SK-N-SH (cell line): ENCODE measurements at regions not wholly inside any gene's neighbourhood (a gene's known extent, or its start where the extent isn't known, plus 50 kb on each side); places are given as distances from the start of the nearest gene placed in this dataset.

ENCODE experiments used
- CTCF ChIA-PET: fragments of 300-600, 350-600 bp; formaldehyde crosslinking; extraction: SDS; loops from one replicate; lab custom pipeline; 2021; lab: Yijun Ruan, JAX
- POLR2A ChIA-PET: fragments of 350-600 bp; sonication (Branson Sonifier 250); formaldehyde crosslinking; extraction: SDS; loops from one replicate; lab custom pipeline; 2020; ENCODE audit warnings: antibody characterized with exemption, inconsistent platforms; lab: Yijun Ruan, JAX
- DNase-seq: peaks from one replicate; pipeline ENCODE4 v3.0.0; 2012
- H2AFZ ChIP-seq: fragments of 200-600 bp; sonication (generic); 2 replicates; pipeline ENCODE4 v1.8.1; 2016; ENCODE audit warnings: antibody characterized with exemption, mild to moderate bottlenecking, low read depth
- H3F3A ChIP-seq: fragments of 200-600 bp; sonication (generic); replicated peaks from 2 replicates; pipeline ENCODE3; 2016; ENCODE audit warnings: antibody characterized with exemption, mild to moderate bottlenecking; ENCODE audit not compliant: insufficient read depth
- H3K27ac ChIP-seq, 2 experiments: fragments of 200-500 bp in 1 of 2; fragments of 200-600 bp in 1 of 2; sonication (Bioruptor generic) in 1 of 2; sonication (generic), shearing (Covaris generic) in 1 of 2; 2 replicates each; pipeline versions ENCODE4 v1.5.1 to v1.6.1; 2014 to 2016; ENCODE audit warnings: low read depth in 2 of 2, inconsistent platforms in 1 of 2, low read length in 1 of 2, mild to moderate bottlenecking in 1 of 2, mixed read lengths in 1 of 2
- H3K27me3 ChIP-seq: fragments of 200-600 bp; sonication (generic), shearing (Covaris generic); 2 replicates; pipeline ENCODE4 v1.6.1; 2016; ENCODE audit warnings: mixed run types; ENCODE audit not compliant: insufficient read depth
- H3K36me3 ChIP-seq, 2 experiments: fragments of 200-500 bp in 1 of 2; fragments of 200-600 bp in 1 of 2; sonication (Bioruptor generic) in 1 of 2; sonication (generic) in 1 of 2; replicated peaks in 1 of 2; 2 replicates each; pipeline versions ENCODE3 to v1.5.1; 2014 to 2016; ENCODE audit warnings: low read length in 1 of 2, mild to moderate bottlenecking in 1 of 2; ENCODE audit not compliant: insufficient read depth in 2 of 2, control insufficient read depth in 1 of 2
- H3K4me1 ChIP-seq, 2 experiments: fragments of 200-500 bp in 1 of 2; fragments of 200-600 bp in 1 of 2; sonication (Bioruptor generic) in 1 of 2; sonication (generic), shearing (Covaris generic) in 1 of 2; 2 replicates each; pipeline versions ENCODE4 v1.5.1 to v1.6.1; 2014 to 2016; ENCODE audit warnings: low read depth in 1 of 2, low read length in 1 of 2, mixed run types in 1 of 2; ENCODE audit not compliant: insufficient read depth in 2 of 2, control insufficient read depth in 1 of 2
- H3K4me2 ChIP-seq: fragments of 200-600 bp; sonication (generic), shearing (Covaris generic); 2 replicates; pipeline ENCODE4 v1.6.1; 2017; ENCODE audit warnings: mixed run types
- H3K4me3 ChIP-seq, 2 experiments: fragments of 200-500 bp in 1 of 2; fragments of 200-600 bp in 1 of 2; sonication (Bioruptor generic) in 1 of 2; sonication (generic), shearing (Covaris generic) in 1 of 2; 2 replicates each; pipeline versions ENCODE4 v1.5.1 to v1.8.1; 2014 to 2016; ENCODE audit warnings: low read depth in 2 of 2, inconsistent platforms in 1 of 2, low read length in 1 of 2, mild to moderate bottlenecking in 1 of 2, mixed read lengths in 1 of 2, moderate library complexity in 1 of 2
- H3K79me2 ChIP-seq: fragments of 200-600 bp; sonication (generic); 2 replicates; pipeline ENCODE4 v1.8.1; 2017; ENCODE audit warnings: mild to moderate bottlenecking; ENCODE audit not compliant: insufficient read depth
- H3K9ac ChIP-seq: fragments of 200-600 bp; sonication (generic); 2 replicates; pipeline ENCODE4 v1.6.1; 2017; ENCODE audit warnings: mixed run types
- H3K9me2 ChIP-seq: fragments of 200-600 bp; sonication (generic); 2 replicates; pipeline ENCODE4 v1.6.1; 2017; ENCODE audit warnings: mixed run types
- H3K9me3 ChIP-seq: fragments of 200-600 bp; sonication (generic); 2 replicates; pipeline ENCODE4 v1.6.1; 2017; ENCODE audit warnings: mixed run types, mild to moderate bottlenecking, moderate library complexity
- H4K20me1 ChIP-seq: fragments of 200-600 bp; sonication (generic); 2 replicates; pipeline ENCODE4 v1.6.1; 2017; ENCODE audit warnings: mild to moderate bottlenecking, mixed run types; ENCODE audit not compliant: insufficient read depth
- EP300 ChIP-seq, 2 experiments: IDR thresholded peaks; 2 replicates each; pipeline versions ENCODE4 v1.4.0 to v1.6.1; 2012; ENCODE audit warnings: borderline replicate concordance in 1 of 2, low read depth in 1 of 2, low read length in 1 of 2
- FOXJ3 ChIP-seq: sonication (generic); formaldehyde crosslinking; IDR thresholded peaks from 2 replicates; pipeline ENCODE4 v1.5.1; 2020; ENCODE audit warnings: mild to moderate bottlenecking, missing genetic modification reagents
- FOXM1 ChIP-seq: IDR thresholded peaks from 2 replicates; pipeline ENCODE4 v1.4.0; 2012; ENCODE audit warnings: low read depth, mild to moderate bottlenecking
- GABPA ChIP-seq: IDR thresholded peaks from 2 replicates; pipeline ENCODE4 v1.4.0; 2012; ENCODE audit warnings: low read depth, mild to moderate bottlenecking
- GATA2 ChIP-seq: sonication (generic); formaldehyde crosslinking; IDR thresholded peaks from 2 replicates; pipeline ENCODE4 v1.5.0; 2020; ENCODE audit warnings: mild to moderate bottlenecking, missing genetic modification reagents
- RAD21 ChIP-seq: IDR thresholded peaks from 2 replicates; pipeline ENCODE4 v1.6.1; 2012; ENCODE audit warnings: mild to moderate bottlenecking, low read length
- RXRA ChIP-seq: IDR thresholded peaks from 2 replicates; pipeline ENCODE4 v1.4.0; 2012; ENCODE audit warnings: low read depth, mild to moderate bottlenecking, borderline replicate concordance
- TAF1 ChIP-seq: IDR thresholded peaks from 2 replicates; pipeline ENCODE4 v1.6.1; 2012; ENCODE audit warnings: low read depth, mild to moderate bottlenecking, low read length, moderate library complexity, borderline replicate concordance
- TCF12 ChIP-seq: IDR thresholded peaks from 2 replicates; pipeline ENCODE4 v1.4.0; 2012
- TEAD4 ChIP-seq: IDR thresholded peaks from 2 replicates; pipeline ENCODE4 v1.4.0; 2012; ENCODE audit warnings: mild to moderate bottlenecking, borderline replicate concordance; ENCODE audit not compliant: insufficient read depth
- USF1 ChIP-seq: IDR thresholded peaks from 2 replicates; pipeline ENCODE4 v1.4.0; 2012; ENCODE audit warnings: low read depth, borderline replicate concordance
- USF2 ChIP-seq: fragments of 150-350 bp; IDR thresholded peaks from 2 replicates; pipeline ENCODE4 v1.6.1; 2017; ENCODE audit warnings: antibody characterized with exemption, low read length, low read depth, borderline replicate concordance
- YY1 ChIP-seq: IDR thresholded peaks from 2 replicates; pipeline ENCODE4 v1.4.0; 2012; ENCODE audit warnings: low read depth, mild to moderate bottlenecking
- WGBS: methylation state at CpG from one replicate; pipeline ENCODE4 v1.1.6; 2017; ENCODE audit warnings: low lambda C conversion rate; 5-methylcytosine and 5-hydroxymethylcytosine counted together
- TF ChIP-seq, protein P1 (sequence below): fragments of 150-350 bp; IDR thresholded peaks from 2 replicates; pipeline ENCODE4 v1.6.1; 2016; ENCODE audit warnings: mild to moderate bottlenecking, low read depth, low read length

GRCh38 chr3:157693762-157694161, 190.5 kb upstream of the VEPH1 start:
- TF ChIP-seq USF1 = no peak
- TF ChIP-seq FOXM1 = no peak
- Histone ChIP-seq H2AFZ (no peak overlapping the region), H3K9me3 (no peaks in the 10 kb centered on the region), H3K9ac (no peak overlapping the region), H3K36me3 (no peaks in the 10 kb centered on the region), H3K79me2 (no peaks in the 10 kb centered on the region), H3K4me1 (no peaks in the 10 kb centered on the region), H3K27ac (no peak overlapping the region), H3K27me3 (no peaks in the 10 kb centered on the region), H3F3A (no peaks in the 10 kb centered on the region), H3K9me2 (no peaks in the 10 kb centered on the region), H3K4me3 (no peak overlapping the region), H3K4me2 (no peak overlapping the region), H4K20me1 (no peaks in the 10 kb centered on the region)
- no peak for DNase-seq
- WGBS = 55% methylated on average over 1 of the region's 1 CpG
- ChIA-PET POLR2A (no interaction called here), CTCF (no interaction called here)

- no peak for TF ChIP-seq GATA2
- TF ChIP-seq TEAD4 = no peak
- no peak for TF ChIP-seq EP300 (IDR thresholded peaks at IDR 0.05; ENCODE audit: borderline replicate concordance in 1 of 2, low read depth in 1 of 2, low read length in 1 of 2)
- TF ChIP-seq USF2 = no peak
- TF ChIP-seq TCF12 = no peak
- TF ChIP-seq RXRA = no peak
- no peak for TF ChIP-seq TAF1
- no peak for TF ChIP-seq FOXJ3 (CRISPR knock-in tag)
- no peak for TF ChIP-seq RAD21
- TF ChIP-seq YY1 = no peak
- no peak for TF ChIP-seq GABPA
- TF ChIP-seq, protein P1, sequence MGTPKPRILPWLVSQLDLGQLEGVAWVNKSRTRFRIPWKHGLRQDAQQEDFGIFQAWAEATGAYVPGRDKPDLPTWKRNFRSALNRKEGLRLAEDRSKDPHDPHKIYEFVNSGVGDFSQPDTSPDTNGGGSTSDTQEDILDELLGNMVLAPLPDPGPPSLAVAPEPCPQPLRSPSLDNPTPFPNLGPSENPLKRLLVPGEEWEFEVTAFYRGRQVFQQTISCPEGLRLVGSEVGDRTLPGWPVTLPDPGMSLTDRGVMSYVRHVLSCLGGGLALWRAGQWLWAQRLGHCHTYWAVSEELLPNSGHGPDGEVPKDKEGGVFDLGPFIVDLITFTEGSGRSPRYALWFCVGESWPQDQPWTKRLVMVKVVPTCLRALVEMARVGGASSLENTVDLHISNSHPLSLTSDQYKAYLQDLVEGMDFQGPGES = no peak
Observed at GRCh38 chr3:157692468-157692867, 189.3 kb upstream of the VEPH1 start.

More at GRCh38 chr3:157692468-157692867, 189.3 kb upstream of the VEPH1 start:
- no peaks in the 10 kb centered on the region for H3K36me3 ChIP-seq
- ChIA-PET POLR2A (no interaction called here), CTCF (interaction anchor here (0.7 kb wide), 1 partner anchor 10 kb away, joined by 3 read pairs; no protein-coding TSS in a partner anchor)
- H3K9ac ChIP-seq = no peak overlapping the region
- H3K9me2 ChIP-seq = no peaks in the 10 kb centered on the region
- H3K9me3 ChIP-seq = no peaks in the 10 kb centered on the region
- H3K4me2 ChIP-seq = no peak overlapping the region
- no peak for DNase-seq
- no peaks in the 10 kb centered on the region for H3F3A ChIP-seq
- no peaks in the 10 kb centered on the region for H3K27me3 ChIP-seq
- no peak overlapping the region for H3K4me3 ChIP-seq
- no peak overlapping the region for H2AFZ ChIP-seq
- no peaks in the 10 kb centered on the region for H3K4me1 ChIP-seq
- H3K27ac ChIP-seq = no peak overlapping the region
- H4K20me1 ChIP-seq = no peaks in the 10 kb centered on the region
- WGBS = 74% methylated on average over 1 of the region's 1 CpG
- H3K79me2 ChIP-seq = no peaks in the 10 kb centered on the region
